Panc1 (cell line): ENCODE measurements at regions not wholly inside any gene's neighbourhood (a gene's known extent, or its start where the extent isn't known, plus 50 kb on each side); places are given as distances from the start of the nearest gene placed in this dataset.

Source experiments
- ATAC-seq: fragments of 200-7000 bp; cut with Tn5 transposase; 2 replicates; pipeline ENCODE4 v1.9.1; 2020; ENCODE audit warnings: mild to moderate bottlenecking, moderate library complexity
- BruUV-seq: library from RNA; stranded (reverse); fragments of 400-500 nt; replicated peaks from 2 replicates; lab custom pipeline; 2021; lab: Mats Ljungman, UMichigan
- CTCF ChIA-PET: fragments of 300-600 bp; sonication (Branson Sonifier 250); formaldehyde crosslinking; loops from one replicate; lab custom pipeline; 2022; ENCODE audit warnings: antibody characterized with exemption; lab: Charles Lee
- POLR2A ChIA-PET: fragments of 300-600 bp; sonication (Branson Sonifier 250); formaldehyde crosslinking; loops from one replicate; lab custom pipeline; 2022; ENCODE audit warnings: antibody characterized with exemption; lab: Charles Lee
- DNase-seq: peaks from one replicate; pipeline ENCODE4 v3.0.0-alpha.2; 2010; ENCODE audit warnings: low read depth, low spot score
- H3K27ac ChIP-seq: 2 replicates; pipeline ENCODE4 v1.5.1; 2011; ENCODE audit warnings: mild to moderate bottlenecking, low read length, inconsistent platforms
- H3K27me3 ChIP-seq: fragments of 200-500 bp; sonication (Bioruptor generic); 2 replicates; pipeline ENCODE4 v1.6.0; 2014; ENCODE audit warnings: low read length, inconsistent platforms; ENCODE audit not compliant: control insufficient read depth, insufficient read depth
- H3K36me3 ChIP-seq: fragments of 200-500 bp; sonication (Bioruptor generic); 2 replicates; pipeline ENCODE4 v1.5.1; 2014; ENCODE audit warnings: inconsistent platforms, mild to moderate bottlenecking, low read length, moderate library complexity; ENCODE audit not compliant: control insufficient read depth, insufficient read depth
- H3K4me1 ChIP-seq: 2 replicates; pipeline ENCODE4 v1.5.1; 2011; ENCODE audit warnings: inconsistent platforms, mild to moderate bottlenecking, low read length, moderate library complexity; ENCODE audit not compliant: control insufficient read depth, insufficient read depth
- H3K4me3 ChIP-seq, 2 experiments: 2 replicates each; pipeline ENCODE4 v1.5.1; 2011 to 2012; ENCODE audit warnings: low read depth in 2 of 2, low read length in 2 of 2, mild to moderate bottlenecking in 2 of 2, inconsistent platforms in 1 of 2, moderate library complexity in 1 of 2
- H3K9me3 ChIP-seq: fragments of 200-500 bp; sonication (Bioruptor generic); 2 replicates; pipeline ENCODE4 v1.5.1; 2014; ENCODE audit warnings: low read depth, mild to moderate bottlenecking, inconsistent platforms, low read length, moderate library complexity; ENCODE audit not compliant: control insufficient read depth, insufficient read depth
- CTCF ChIP-seq: fragments of 450-650 bp; IDR thresholded peaks from 2 replicates; pipeline ENCODE4 v1.5.1; 2017; ENCODE audit warnings: mild to moderate bottlenecking
- POLR2AphosphoS5 ChIP-seq: IDR thresholded peaks from 2 replicates; pipeline ENCODE4 v1.6.1; 2012; ENCODE audit warnings: mild to moderate bottlenecking, low read depth, low read length, moderate library complexity
- REST ChIP-seq, 2 experiments: IDR thresholded peaks; 2 replicates each; pipeline ENCODE4 v1.6.1; 2011 to 2012; ENCODE audit warnings: low read depth in 2 of 2, control low read depth in 1 of 2, low read length in 1 of 2, mild to moderate bottlenecking in 1 of 2, moderate library complexity in 1 of 2; ENCODE audit not compliant: insufficient read depth in 1 of 2
- SIN3A ChIP-seq: IDR thresholded peaks from 2 replicates; pipeline ENCODE4 v1.6.1; 2012; ENCODE audit warnings: low read depth, mild to moderate bottlenecking, low read length, moderate library complexity, borderline replicate concordance; ENCODE audit not compliant: insufficient read depth
- TCF7L2 ChIP-seq: IDR thresholded peaks from 2 replicates; pipeline ENCODE4 v1.6.1; 2011; ENCODE audit warnings: mild to moderate bottlenecking, low read depth, low read length, inconsistent platforms
- in situ Hi-C: cut with HindIII; loops from 2 replicates; pipeline ENCODE4 v1.10.0; 2016; ENCODE audit warnings: low sequenced_read_pairs, low pct_unique_long_range_greater_than_20kb
- intact Hi-C: fragments of 100-400 bp; cut with micrococcal nuclease; formaldehyde crosslinking; loops from one replicate; pipeline ENCODE4 v1.10.0; 2022; ENCODE audit not compliant: unreplicated experiment

GRCh38 chr13:106714271-106714982, 146.5 kb upstream of the ARGLU1 start:
- in situ Hi-C loops (no loop called here), intact Hi-C loops (no loop called here)
- DNase-seq (no peak), ATAC-seq (no peak)
- ChIA-PET POLR2A (no interaction called here), CTCF (no interaction called here)
- Histone ChIP-seq H3K9me3 (no peaks in the 10 kb centered on the region), H3K27me3 (no peaks in the 10 kb centered on the region), H3K4me1 (no peaks in the 10 kb centered on the region), H3K27ac (no peak overlapping the region), H3K36me3 (no peaks in the 10 kb centered on the region), H3K4me3 (no peak overlapping the region)
- TF ChIP-seq POLR2AphosphoS5: no peak
- TF ChIP-seq CTCF: no peak
- no peak for TF ChIP-seq REST (IDR thresholded peaks at IDR 0.05; ENCODE audit: insufficient read depth in 1 of 2, low read depth in 2 of 2, low read length in 1 of 2)
- no peak for TF ChIP-seq SIN3A
- no peak for TF ChIP-seq TCF7L2
- BruUV-seq: no TSS peak

- no peaks in the 10 kb centered on the region for H3K4me1 ChIP-seq
- DNase-seq (no peak), ATAC-seq (no peak)
- TF ChIP-seq POLR2AphosphoS5 (no peak), CTCF (no peak), TCF7L2 (no peak), REST (IDR thresholded peaks at IDR 0.05; ENCODE audit: insufficient read depth in 1 of 2, low read depth in 2 of 2, low read length in 1 of 2) (no peak), SIN3A (no peak)
- in situ Hi-C loops (no loop called here), intact Hi-C loops (no loop called here)
- no peak overlapping the region for H3K4me3 ChIP-seq
- ChIA-PET POLR2A (no interaction called here), CTCF (no interaction called here)
- no peaks in the 10 kb centered on the region for H3K36me3 ChIP-seq
- no peaks in the 10 kb centered on the region for H3K27me3 ChIP-seq
- BruUV-seq: no TSS peak
- H3K9me3 ChIP-seq: no peaks in the 10 kb centered on the region
- H3K27ac ChIP-seq: no peak overlapping the region
These were observed 144.4 kb upstream of the ARGLU1 start for GRCh38 chr13:106712381-106712780.
